ENCODE measurements at regions not wholly inside any gene's neighbourhood (a gene's known extent, or its start where the extent isn't known, plus 50 kb on each side); places are given as distances from the start of the nearest gene placed in this dataset.
"Not testable (repeated sequence)": the region's sequence is repeated elsewhere in the genome, so short reads cannot be mapped to it uniquely, and the experiment has no call there.

DNA sequence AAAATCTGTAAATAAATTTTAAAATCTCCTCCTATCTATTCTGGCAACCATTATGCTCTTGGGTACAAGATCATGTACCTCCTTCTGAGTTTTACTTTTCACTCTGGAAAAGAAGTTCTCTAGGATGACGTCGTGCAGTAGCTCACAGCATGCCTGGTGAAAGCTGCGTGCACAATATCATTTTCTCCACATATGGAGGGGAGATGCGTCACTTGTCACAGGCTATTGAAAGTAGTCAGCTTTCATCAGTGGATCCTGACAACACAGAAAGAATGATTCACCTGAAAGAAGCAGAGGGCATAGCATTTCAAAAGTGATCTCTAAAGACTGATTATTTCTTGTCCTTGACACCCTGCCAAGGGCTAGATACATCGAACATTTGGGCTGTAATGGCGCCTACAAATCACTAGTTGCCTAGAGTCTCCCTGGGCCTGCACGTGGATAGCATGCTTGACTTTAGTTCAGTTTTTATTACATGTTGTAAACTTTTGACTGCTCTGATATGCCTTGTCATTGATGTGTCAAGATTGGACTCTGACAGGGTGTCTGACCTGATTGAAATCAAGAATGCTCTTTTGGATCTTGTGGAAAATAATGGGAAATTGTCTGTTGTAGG lies 1365.6 kb downstream of the OLFM4 start:
- no peak for DNase-seq (ENCODE audit: low read depth, low spot score)

- DNase-seq (ENCODE audit: low read depth, low spot score), result no peak
Observed at GRCh38 chr13:54394908-54395307, 1366.3 kb downstream of the OLFM4 start.

DNA sequence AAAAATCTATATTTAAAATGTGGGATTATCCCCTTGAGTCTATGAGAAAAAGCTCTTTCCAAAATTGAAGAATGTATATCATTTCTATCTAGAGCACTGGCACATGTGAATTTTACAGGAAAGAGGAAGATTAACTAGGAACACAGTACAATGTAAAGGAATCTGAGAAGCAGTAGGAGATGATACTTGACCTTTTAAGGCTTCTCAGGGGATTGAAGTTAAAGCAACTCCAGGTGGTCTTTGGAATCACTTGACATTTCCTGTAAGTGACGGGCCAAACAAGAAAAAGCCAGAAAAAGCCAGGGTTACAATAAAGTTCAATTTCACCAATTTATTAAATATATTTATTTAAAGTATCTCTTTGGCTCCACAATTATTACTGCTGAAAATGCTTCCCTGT lies 1373.9 kb downstream of the OLFM4 start:
- no peak for DNase-seq (ENCODE audit: low read depth, low spot score)

DNA sequence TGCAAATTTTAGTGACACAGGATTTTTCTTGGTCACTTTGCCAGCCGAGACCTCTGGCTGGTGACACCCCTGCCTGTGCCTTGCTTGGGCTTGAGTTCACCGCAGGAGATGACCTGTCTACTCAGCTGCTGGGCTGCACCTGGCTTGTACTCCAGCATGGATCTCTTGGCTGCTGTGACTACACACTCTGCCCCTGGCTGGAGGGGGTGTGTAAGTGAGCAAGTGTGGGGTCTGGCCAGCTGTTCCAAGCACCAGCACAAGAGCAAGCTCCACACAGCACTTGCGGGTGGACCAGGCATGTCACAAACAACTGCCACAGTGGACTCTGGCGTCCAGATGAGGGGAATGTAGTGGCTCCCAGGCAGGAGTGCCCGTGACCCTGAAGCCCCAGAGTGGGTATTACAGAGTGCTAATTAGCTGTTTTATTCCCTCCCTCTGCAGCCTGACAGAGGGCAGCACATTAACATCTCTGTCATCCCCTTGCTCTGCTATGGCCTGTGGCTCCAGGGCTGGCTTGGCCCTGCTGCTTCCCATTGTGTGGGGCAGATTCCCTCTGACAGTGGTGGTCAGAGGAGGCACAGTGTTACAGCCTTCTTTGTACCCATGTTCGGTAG lies 1387.2 kb downstream of the OLFM4 start:
- no peak for DNase-seq (ENCODE audit: low read depth, low spot score)

GRCh38 chr13:54422946-54423345 lies 1394.3 kb downstream of the OLFM4 start:
- DNase-seq (ENCODE audit: low read depth, low spot score), result not testable (repeated sequence)

DNA sequence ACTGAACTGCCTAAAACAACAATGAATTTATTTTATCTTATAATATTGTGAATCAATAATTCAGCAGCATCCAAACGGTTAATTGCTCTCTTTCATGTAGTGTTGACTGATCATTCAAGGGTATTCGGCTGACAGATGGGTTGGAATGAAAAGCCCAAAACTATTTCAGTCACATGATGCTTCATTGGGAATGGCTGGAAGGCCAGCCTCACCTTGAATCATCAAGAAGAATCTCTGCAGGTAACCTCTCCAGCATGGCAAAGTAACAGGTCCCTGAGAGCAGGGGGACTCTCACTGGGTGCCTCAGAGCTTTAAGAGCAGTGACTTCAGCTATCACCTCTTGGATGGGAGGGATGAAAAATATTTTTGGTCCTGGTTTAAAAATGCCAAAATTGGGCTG lies 1395.7 kb downstream of the OLFM4 start:
- DNase-seq (ENCODE audit: low read depth, low spot score), result no peak

DNA sequence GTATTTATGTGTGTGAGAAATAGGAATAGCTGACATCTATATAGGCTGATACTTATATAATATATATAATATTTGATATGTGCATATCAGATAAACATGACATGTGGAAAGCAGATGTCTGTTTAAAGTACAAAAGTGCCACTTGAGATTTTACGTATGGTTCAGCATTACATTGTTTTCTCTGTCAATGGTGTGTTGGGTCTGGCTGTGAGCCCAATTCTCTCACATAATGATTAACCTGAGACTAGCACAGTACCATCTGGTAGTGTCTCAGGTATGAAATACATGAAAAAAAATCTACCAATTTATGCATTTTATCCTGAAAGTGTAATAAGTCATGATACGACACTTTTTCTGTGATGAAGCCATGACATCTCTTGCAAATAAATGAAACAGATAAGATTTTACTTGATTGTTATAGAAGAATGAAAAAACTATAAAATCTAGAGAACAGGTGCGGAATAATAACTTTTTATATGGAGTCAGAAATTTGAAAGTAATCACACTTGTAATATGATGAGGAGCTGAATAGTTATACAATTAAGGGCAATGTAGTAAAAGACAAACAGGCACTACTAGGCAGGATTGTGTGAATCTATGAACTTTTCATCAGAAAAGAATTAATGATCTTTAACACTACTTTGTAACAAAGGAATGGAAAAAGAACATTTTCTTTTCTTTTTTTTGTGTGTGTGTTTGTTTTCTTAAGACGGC lies 1405.0 kb downstream of the OLFM4 start:
- no peak for DNase-seq (ENCODE audit: low read depth, low spot score)

DNA sequence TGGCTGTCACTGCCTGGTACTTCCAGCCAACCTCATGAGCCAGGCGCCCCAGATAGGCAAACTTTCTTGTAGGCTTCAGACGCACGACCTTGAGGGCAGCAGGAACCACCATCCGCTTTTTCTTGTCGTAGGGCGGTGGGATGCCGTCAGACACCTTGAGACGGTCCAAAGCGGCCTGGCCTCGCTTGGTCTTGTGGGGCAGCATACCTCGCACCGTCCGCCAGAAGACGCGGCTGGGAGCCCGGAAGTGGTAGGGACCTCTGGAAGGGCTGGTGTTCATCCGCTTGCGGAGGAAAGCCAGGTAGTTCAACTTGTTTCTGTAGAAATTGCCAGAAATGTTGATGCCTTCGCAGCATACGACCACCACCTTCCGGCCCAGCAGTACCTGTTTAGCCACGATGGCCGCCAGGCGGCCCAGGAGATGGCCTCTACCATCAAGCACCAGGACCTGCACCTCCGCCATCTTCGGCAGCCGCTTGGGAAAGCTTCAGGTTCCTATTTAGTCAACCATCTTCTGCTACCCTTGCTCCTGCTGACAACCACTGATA lies 1412.3 kb downstream of the OLFM4 start:
- DNase-seq (ENCODE audit: low read depth, low spot score), result not testable (repeated sequence)

- DNase-seq (ENCODE audit: low read depth, low spot score), result no peak
Observed at GRCh38 chr13:54445453-54445852, 1416.8 kb downstream of the OLFM4 start.

DNA sequence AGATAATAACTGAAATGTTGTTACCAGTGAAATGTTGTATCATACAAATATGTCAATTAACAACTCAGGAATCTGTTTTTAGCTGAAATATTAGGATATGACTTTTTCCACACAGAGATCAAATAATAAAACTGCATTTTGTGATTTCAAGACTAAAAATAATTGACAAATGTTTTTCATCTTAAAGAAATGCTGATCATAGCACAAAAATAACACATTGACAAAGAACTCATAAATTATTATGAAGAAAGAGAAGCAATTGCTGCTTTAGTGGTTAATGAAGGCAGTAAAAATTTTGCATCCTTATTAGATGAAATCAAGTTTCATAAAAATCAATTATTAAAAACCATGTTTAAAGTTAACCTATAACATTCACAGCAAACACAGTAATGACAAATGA lies 1417.3 kb downstream of the OLFM4 start:
- no peak for DNase-seq (ENCODE audit: low read depth, low spot score)

DNA sequence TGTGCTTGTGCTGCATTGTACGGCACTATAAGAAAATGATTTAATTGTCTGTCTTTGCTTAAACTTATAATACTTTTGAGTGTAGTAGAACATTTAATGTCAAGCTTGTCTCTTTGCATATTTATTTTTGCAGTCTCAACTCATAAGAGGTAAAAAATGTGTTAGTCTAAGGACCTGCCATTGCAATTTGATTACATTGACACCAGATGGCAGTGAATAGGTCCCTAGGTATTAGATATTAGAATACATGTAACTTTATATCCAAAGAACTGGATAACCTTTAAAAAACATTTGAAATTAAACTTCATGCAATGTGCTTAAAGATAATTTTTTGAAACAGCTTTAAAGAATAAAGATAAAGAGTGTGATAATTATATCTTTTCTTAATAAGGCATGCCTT lies 1421.3 kb downstream of the OLFM4 start:
- DNase-seq (ENCODE audit: low read depth, low spot score), result no peak

DNA sequence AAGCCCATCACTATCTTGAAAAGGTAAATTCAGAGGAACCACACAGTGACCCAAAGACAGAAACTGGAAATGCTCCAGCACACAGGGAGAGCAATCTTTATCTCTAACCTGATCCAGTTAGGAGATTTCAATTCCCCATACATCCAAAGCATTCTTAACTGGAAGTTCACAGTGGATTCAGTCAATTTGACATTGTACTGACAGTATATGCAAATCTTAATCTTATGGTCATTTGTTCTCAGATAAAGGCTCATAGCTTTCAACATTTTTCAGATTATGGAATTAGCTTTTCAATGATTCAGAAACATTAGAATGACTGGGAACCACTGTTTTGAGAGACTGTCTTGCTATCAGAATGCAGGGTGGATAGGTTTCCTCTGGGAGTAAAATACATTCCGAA lies 1455.6 kb downstream of the OLFM4 start:
- no peak for DNase-seq (ENCODE audit: low read depth, low spot score)

DNA sequence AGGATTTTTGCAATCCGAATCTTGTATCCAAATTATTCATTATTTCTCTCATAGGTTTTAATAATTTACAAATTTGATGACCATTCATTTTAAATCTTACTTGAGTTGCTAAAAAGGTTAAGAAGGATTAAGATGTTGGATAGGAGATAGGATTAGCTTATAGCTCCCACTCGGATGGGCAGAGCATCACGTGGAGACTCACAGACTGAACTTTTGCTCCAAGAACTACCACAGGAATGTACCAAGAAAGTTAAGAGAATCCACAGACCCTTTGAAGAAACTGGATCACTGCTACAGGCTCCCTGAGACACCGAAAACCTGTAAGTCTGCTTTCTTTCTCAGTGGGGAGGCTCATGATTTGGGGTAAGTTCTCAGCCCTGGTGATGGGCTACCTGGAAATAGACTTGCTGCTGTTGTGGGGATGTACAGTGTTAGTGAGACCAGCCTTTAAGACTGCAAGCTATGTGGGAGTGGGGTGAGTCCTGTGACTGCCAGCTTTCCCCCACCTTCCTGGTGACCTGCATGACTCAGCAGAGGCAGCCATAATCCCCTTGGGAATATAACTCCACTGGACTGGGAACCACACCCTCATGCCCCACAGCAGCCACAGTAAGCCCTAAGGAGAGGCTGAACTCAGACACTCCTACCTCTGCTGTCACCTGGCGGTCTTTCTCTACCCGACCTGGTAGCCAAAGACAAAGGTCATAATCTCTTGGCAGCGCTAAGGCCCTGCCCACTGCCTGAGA lies 1458.0 kb downstream of the OLFM4 start:
- no peak for DNase-seq (ENCODE audit: low read depth, low spot score)

GRCh38 chr13:54489359-54489758 lies 1460.7 kb downstream of the OLFM4 start:
- no peak for DNase-seq (ENCODE audit: low read depth, low spot score)

DNA sequence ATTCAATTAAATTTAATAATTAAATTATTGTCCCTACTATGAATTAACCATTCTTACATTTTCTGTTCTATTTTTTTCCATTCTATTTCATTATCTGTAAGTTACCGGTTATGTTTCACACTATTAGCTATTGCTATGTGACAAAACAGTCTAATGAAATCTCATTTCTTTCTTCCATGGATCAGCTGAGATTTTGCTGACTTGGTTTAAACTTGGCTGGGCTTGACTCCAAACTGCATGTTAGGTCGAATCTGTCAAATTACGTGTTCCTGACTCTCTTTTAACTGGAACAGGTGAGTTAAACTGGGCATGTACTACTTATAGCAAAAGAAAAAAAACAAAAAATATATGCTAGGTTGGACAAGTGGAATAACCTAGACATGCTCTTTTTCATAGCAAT lies 1464.4 kb downstream of the OLFM4 start:
- no peak for DNase-seq (ENCODE audit: low read depth, low spot score)

DNA sequence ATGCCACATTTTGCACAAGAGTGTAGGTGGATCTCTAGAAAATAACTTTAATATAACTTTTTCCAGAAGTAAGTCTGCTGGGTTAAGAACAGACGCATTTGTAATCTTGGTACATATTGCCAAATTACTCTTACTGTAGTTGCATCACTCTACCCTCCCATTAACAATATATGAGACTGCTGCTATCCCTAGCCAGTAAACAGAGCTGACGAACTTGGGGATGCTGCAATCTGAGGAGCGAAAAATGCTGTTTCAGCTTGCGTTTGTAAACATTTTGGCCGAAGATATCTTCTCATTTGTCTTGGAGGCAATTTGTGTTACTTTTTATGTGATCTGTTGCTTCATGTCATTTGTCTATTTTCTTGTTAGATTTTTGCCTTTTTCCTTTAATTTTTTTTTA lies 1482.8 kb downstream of the OLFM4 start:
- no peak for DNase-seq (ENCODE audit: low read depth, low spot score)

- DNase-seq (ENCODE audit: low read depth, low spot score), result no peak
Observed at GRCh38 chr13:54513254-54513653, 1484.6 kb downstream of the OLFM4 start.

GRCh38 chr13:54536112-54536511 lies 1507.5 kb downstream of the OLFM4 start:
- DNase-seq (ENCODE audit: low read depth, low spot score), result no peak

DNA sequence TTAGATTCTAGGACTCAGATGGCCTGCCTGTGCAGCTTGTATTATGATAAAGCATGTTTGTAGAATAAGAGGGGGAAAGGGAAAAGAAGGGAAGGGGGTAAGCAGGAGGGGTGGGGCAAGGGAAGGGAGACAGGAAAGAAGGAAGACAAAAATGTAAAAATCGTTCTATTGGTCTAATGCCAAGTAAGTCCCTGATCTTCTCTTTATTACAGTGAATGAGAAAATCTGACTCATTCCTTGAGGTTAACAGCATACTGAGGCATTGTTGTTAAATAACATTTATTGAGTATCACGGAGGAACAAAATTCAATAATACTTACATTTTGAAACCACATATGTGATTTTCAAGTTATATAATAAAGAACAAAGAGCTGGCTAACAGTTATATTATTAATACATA lies 1534.7 kb downstream of the OLFM4 start:
- DNase-seq (ENCODE audit: low read depth, low spot score), result no peak

DNA sequence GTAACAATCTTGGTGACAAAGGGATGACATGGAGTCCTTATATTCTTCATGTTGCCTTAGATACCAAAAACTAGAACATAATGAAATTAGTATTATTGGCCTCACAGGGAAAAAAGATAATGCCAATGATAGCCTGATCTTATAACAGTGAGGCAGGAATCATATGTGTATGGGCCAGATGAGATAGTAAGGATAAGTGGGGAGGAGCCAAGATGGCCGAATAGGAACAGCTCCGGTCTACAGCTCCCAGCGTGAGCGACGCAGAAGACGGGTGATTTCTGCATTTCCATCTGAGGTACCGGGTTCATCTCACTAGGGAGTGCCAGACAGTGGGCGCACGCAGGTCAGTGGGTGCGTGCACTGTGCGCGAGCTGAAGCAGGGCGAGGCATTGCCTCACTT lies 1543.4 kb downstream of the OLFM4 start:
- not testable (repeated sequence) for DNase-seq (ENCODE audit: low read depth, low spot score)

- no peak for DNase-seq (ENCODE audit: low read depth, low spot score)
Observed at GRCh38 chr13:54573186-54573585, 1544.6 kb downstream of the OLFM4 start.

- no peak for DNase-seq (ENCODE audit: low read depth, low spot score)
Observed at GRCh38 chr13:54574791-54575190, 1546.2 kb downstream of the OLFM4 start.
